ENCODE measurements at regions not wholly inside any gene's neighbourhood (a gene's known extent, or its start where the extent isn't known, plus 50 kb on each side); places are given as distances from the start of the nearest gene placed in this dataset.

GRCh38 chr9:134233022-134233421 is 68.7 kb upstream of the RNU6ATAC start:
- Histone ChIP-seq H3K4me1 (ENCODE audit: insufficient read depth, low read length, poor library complexity, severe bottlenecking) (no peaks in the 10 kb centered on the region), H3K9me3 (ENCODE audit: low read length) (no peaks in the 10 kb centered on the region), H3K4me2 (ENCODE audit: low read length) (no peak overlapping the region), H4K20me1 (ENCODE audit: insufficient read depth, low read length) (no peaks in the 10 kb centered on the region), H3K36me3 (ENCODE audit: insufficient read depth, low read length) (no peaks in the 10 kb centered on the region), H3K4me3 (ENCODE audit: low read depth, low read length, poor library complexity, severe bottlenecking) (no peak overlapping the region), H3K9me2 (ENCODE audit: insufficient read depth, low read length) (no peaks in the 10 kb centered on the region), H3K27ac (ENCODE audit: low read depth, low read length, poor library complexity, severe bottlenecking) (no peak overlapping the region), H3K79me2 (ENCODE audit: insufficient read depth, low read depth, low read length) (no peaks in the 10 kb centered on the region), H2AFZ (ENCODE audit: low read length) (no peak overlapping the region)
- BruUV-seq (replicated peaks), result no TSS peak
- POLR2A ChIA-PET, result no interaction called here
- no peak for TF ChIP-seq EZH2phosphoT487 (IDR thresholded peaks at IDR 0.05; ENCODE audit: borderline replicate concordance, low read depth, low read length)
- TF ChIP-seq CTCF (conservative IDR thresholded peaks at IDR 0.05; ENCODE audit: low read length), result no peak
- CTCF ChIA-PET (ENCODE audit: unreplicated experiment), result no interaction called here
- no peak for DNase-seq (ENCODE audit: low spot score)
- intact Hi-C loops (cut with micrococcal nuclease; ENCODE audit: unreplicated experiment), result no loop called here

- Histone ChIP-seq H4K20me1 (ENCODE audit: insufficient read depth, low read length) (no peaks in the 10 kb centered on the region), H3K27ac (ENCODE audit: low read depth, low read length, poor library complexity, severe bottlenecking) (no peak overlapping the region), H3K4me3 (ENCODE audit: low read depth, low read length, poor library complexity, severe bottlenecking) (no peak overlapping the region), H3K9me3 (ENCODE audit: low read length) (no peaks in the 10 kb centered on the region), H3K36me3 (ENCODE audit: insufficient read depth, low read length) (no peaks in the 10 kb centered on the region), H3K4me1 (ENCODE audit: insufficient read depth, low read length, poor library complexity, severe bottlenecking) (no peaks in the 10 kb centered on the region), H3K9me2 (ENCODE audit: insufficient read depth, low read length) (no peaks in the 10 kb centered on the region), H3K4me2 (ENCODE audit: low read length) (no peak overlapping the region), H3K79me2 (ENCODE audit: insufficient read depth, low read depth, low read length) (no peaks in the 10 kb centered on the region), H2AFZ (ENCODE audit: low read length) (no peak overlapping the region)
- intact Hi-C loops (cut with micrococcal nuclease; ENCODE audit: unreplicated experiment), result no loop called here
- POLR2A ChIA-PET, result no interaction called here
- no peak for DNase-seq (ENCODE audit: low spot score)
- CTCF ChIA-PET (ENCODE audit: unreplicated experiment), result no interaction called here
- BruUV-seq (replicated peaks), result no TSS peak
- TF ChIP-seq CTCF (conservative IDR thresholded peaks at IDR 0.05; ENCODE audit: low read length) (no peak), EZH2phosphoT487 (IDR thresholded peaks at IDR 0.05; ENCODE audit: borderline replicate concordance, low read depth, low read length) (no peak)
Observed at GRCh38 chr9:134234001-134234660, 69.8 kb upstream of the RNU6ATAC start.

- TF ChIP-seq EZH2phosphoT487 (IDR thresholded peaks at IDR 0.05; ENCODE audit: borderline replicate concordance, low read depth, low read length) (no peak), CTCF (conservative IDR thresholded peaks at IDR 0.05; ENCODE audit: low read length) (no peak)
- BruUV-seq (replicated peaks), result no TSS peak
- H3K4me1 ChIP-seq (ENCODE audit: insufficient read depth, low read length, poor library complexity, severe bottlenecking), result no peaks in the 10 kb centered on the region
Observed at GRCh38 chr9:134234687-134235359, 70.5 kb upstream of the RNU6ATAC start.

More at GRCh38 chr9:134234687-134235359, 70.5 kb upstream of the RNU6ATAC start:
- Histone ChIP-seq H3K79me2 (ENCODE audit: insufficient read depth, low read depth, low read length) (no peaks in the 10 kb centered on the region), H2AFZ (ENCODE audit: low read length) (no peak overlapping the region), H3K9me2 (ENCODE audit: insufficient read depth, low read length) (no peaks in the 10 kb centered on the region), H3K9me3 (ENCODE audit: low read length) (no peaks in the 10 kb centered on the region), H3K36me3 (ENCODE audit: insufficient read depth, low read length) (no peaks in the 10 kb centered on the region), H4K20me1 (ENCODE audit: insufficient read depth, low read length) (no peaks in the 10 kb centered on the region), H3K4me3 (ENCODE audit: low read depth, low read length, poor library complexity, severe bottlenecking) (no peak overlapping the region), H3K27ac (ENCODE audit: low read depth, low read length, poor library complexity, severe bottlenecking) (no peak overlapping the region), H3K4me2 (ENCODE audit: low read length) (no peak overlapping the region)
- no peak for DNase-seq (ENCODE audit: low spot score)
- intact Hi-C loops (cut with micrococcal nuclease; ENCODE audit: unreplicated experiment), result no loop called here
- ChIA-PET CTCF (ENCODE audit: unreplicated experiment) (no interaction called here), POLR2A (no interaction called here)

Data from OCI-LY7 (cell line).